ENCODE measurements at regions not wholly inside any gene's neighbourhood (a gene's known extent, or its start where the extent isn't known, plus 50 kb on each side); places are given as distances from the start of the nearest gene placed in this dataset.
A peak's percentile ranks its signal among the peaks of the same experiment; 100 is the strongest.

- H3K36me3 ChIP-seq, result no peaks in the 10 kb centered on the region
- intact Hi-C loops (cut with DNase I), result no loop called here
- H3K9me3 ChIP-seq, result no peaks in the 10 kb centered on the region
- peaks cover 9% of the 10 kb centered on the region for H3K4me1 ChIP-seq (ENCODE audit: insufficient read depth)
- no peak overlapping the region for H3K27ac ChIP-seq
- 12 to 32% (median 32%) methylated on average over 6 of the region's 6 CpGs for WGBS, 3 donors
- DNase-seq, result peak; percentile 26 to 67 (median 44)
- no peak overlapping the region for H3K4me3 ChIP-seq
- no peaks in the 10 kb centered on the region for H3K27me3 ChIP-seq
- TF ChIP-seq POLR2A (IDR thresholded peaks at IDR 0.05), result no peak
- no peak for TF ChIP-seq EP300 (IDR thresholded peaks at IDR 0.05)
- TF ChIP-seq, protein P1, sequence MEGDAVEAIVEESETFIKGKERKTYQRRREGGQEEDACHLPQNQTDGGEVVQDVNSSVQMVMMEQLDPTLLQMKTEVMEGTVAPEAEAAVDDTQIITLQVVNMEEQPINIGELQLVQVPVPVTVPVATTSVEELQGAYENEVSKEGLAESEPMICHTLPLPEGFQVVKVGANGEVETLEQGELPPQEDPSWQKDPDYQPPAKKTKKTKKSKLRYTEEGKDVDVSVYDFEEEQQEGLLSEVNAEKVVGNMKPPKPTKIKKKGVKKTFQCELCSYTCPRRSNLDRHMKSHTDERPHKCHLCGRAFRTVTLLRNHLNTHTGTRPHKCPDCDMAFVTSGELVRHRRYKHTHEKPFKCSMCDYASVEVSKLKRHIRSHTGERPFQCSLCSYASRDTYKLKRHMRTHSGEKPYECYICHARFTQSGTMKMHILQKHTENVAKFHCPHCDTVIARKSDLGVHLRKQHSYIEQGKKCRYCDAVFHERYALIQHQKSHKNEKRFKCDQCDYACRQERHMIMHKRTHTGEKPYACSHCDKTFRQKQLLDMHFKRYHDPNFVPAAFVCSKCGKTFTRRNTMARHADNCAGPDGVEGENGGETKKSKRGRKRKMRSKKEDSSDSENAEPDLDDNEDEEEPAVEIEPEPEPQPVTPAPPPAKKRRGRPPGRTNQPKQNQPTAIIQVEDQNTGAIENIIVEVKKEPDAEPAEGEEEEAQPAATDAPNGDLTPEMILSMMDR (IDR thresholded peaks at IDR 0.05), result no peak
Measured at GRCh38 chr6:15882915-15883314, 220.1 kb upstream of the DTNBP1 start.

DNA sequence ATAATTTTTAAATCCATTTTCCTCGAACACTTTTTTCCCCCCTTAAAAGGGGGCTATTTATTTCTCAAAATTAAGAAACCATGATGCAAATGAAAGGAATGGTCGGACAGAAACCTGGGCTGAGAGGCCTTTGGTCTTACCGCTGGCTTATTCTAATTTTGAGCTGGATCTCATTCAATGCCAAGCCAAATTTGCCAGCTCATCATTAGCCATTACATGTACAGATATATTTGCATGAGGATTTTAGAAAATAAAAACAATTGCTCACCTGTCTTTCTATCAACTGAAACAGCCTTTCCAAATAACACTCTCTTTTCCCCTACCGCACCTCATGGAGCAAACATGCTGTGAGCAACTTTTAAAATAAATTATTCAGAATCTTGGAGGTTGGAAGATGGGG lies 219.5 kb upstream of the DTNBP1 start:
- WGBS, 3 donors, result 63 to 67% (median 66%) methylated on average over 4 of the region's 4 CpGs
- no peaks in the 10 kb centered on the region for H3K36me3 ChIP-seq
- TF ChIP-seq POLR2A (IDR thresholded peaks at IDR 0.05), result no peak
- TF ChIP-seq, protein P1 (IDR thresholded peaks at IDR 0.05), result no peak
- no peak for TF ChIP-seq EP300 (IDR thresholded peaks at IDR 0.05)
- DNase-seq, result no peak
- H3K9me3 ChIP-seq, result no peaks in the 10 kb centered on the region
- H3K27me3 ChIP-seq, result no peaks in the 10 kb centered on the region
- intact Hi-C loops (cut with DNase I), result no loop called here
- no peak overlapping the region for H3K4me3 ChIP-seq
- H3K4me1 ChIP-seq (ENCODE audit: insufficient read depth), result peaks cover 9% of the 10 kb centered on the region
- no peak overlapping the region for H3K27ac ChIP-seq

DNA sequence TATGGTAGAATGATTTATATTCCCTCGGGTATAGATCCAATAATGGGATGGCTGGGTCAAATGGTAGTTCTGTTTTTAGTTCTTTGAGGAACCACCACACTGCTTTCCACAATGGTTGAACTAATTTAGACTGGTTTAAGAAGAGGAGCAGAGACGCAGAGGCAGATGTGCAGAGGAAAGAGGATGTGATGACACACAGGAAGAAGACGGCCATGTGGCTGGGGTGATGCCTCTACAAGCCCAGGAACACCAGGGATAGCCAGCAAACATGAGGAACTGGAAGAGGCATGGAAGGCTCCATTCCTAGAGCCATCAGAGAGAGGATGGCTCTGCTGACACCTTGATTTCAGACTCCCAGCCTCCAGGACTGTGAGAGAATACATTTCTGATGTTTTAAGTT lies 218.3 kb upstream of the DTNBP1 start:
- no peak for DNase-seq
- TF ChIP-seq, protein P1 (IDR thresholded peaks at IDR 0.05), result no peak
- no peak for TF ChIP-seq POLR2A (IDR thresholded peaks at IDR 0.05)
- no peak for TF ChIP-seq EP300 (IDR thresholded peaks at IDR 0.05)
- no peaks in the 10 kb centered on the region for H3K27me3 ChIP-seq
- H3K27ac ChIP-seq, result no peak overlapping the region
- intact Hi-C loops (cut with DNase I), result no loop called here
- peaks cover 9% of the 10 kb centered on the region for H3K4me1 ChIP-seq (ENCODE audit: insufficient read depth)
- no peaks in the 10 kb centered on the region for H3K36me3 ChIP-seq
- 85 to 93% (median 90%) methylated on average over 3 of the region's 3 CpGs for WGBS, 3 donors
- H3K4me3 ChIP-seq, result no peak overlapping the region
- H3K9me3 ChIP-seq, result no peaks in the 10 kb centered on the region

DNA sequence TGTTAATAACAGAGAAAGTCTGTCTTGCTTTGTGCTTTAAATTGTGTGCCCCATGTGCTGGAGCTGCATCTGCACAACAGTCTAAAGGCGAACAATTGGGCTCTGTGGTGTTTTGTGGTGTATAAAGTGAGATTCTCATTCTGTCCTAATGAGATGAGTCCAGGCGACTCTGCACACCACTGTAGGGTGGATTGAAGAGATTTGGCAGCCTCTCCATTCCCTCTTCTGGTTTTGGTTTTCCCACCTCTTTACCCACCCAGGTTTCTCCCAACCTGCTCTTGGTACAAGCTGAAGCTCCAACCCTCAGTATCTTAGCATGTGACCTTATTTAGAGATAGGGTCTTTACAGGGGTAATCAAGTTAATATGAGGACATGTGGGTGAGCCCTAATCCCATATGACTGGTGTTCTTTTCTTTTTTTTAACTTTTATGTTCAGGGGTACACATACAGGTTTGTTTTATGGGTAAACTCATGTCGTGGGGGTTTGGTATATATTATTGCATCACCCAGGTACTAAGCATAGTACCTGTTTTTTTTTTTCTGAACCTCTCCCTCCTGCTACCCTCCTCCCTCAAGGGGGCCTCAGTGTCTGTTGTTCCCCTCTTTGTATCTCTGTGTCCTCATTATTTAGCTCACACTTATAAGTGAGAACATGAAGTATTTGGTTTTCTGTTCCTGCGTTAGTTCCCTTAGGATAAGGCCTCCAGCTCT lies 217.6 kb upstream of the DTNBP1 start:
- Histone ChIP-seq H3K4me3 (no peak overlapping the region), H3K4me1 (ENCODE audit: insufficient read depth) (peaks cover 9% of the 10 kb centered on the region), H3K9me3 (no peaks in the 10 kb centered on the region), H3K27ac (no peak overlapping the region), H3K36me3 (no peaks in the 10 kb centered on the region), H3K27me3 (no peaks in the 10 kb centered on the region)
- intact Hi-C loops (cut with DNase I), result no loop called here
- TF ChIP-seq EP300 (IDR thresholded peaks at IDR 0.05), result no peak
- TF ChIP-seq, protein P1 (IDR thresholded peaks at IDR 0.05), result no peak
- no peak for TF ChIP-seq POLR2A (IDR thresholded peaks at IDR 0.05)
- 73 to 80% (median 77%) methylated on average over 4 of the region's 4 CpGs for WGBS, 3 donors
- DNase-seq, result no peak

Data from ovary (tissue), 7 donors.